GM18498 (cell line): ENCODE measurements at regions not wholly inside any gene's neighbourhood (a gene's known extent, or its start where the extent isn't known, plus 50 kb on each side); places are given as distances from the start of the nearest gene placed in this dataset.
A peak's percentile ranks its signal among the peaks of the same experiment; 100 is the strongest.
"Not testable (repeated sequence)": the region's sequence is repeated elsewhere in the genome, so short reads cannot be mapped to it uniquely, and the experiment has no call there.

ENCODE experiments used
- ATAC-seq: cut with Tn5 transposase; IDR thresholded peaks from one replicate; pipeline ENCODE4 v1.9.1; 2021; ENCODE audit warnings: mild to moderate bottlenecking, moderate library complexity; ENCODE audit not compliant: unreplicated experiment

DNA sequence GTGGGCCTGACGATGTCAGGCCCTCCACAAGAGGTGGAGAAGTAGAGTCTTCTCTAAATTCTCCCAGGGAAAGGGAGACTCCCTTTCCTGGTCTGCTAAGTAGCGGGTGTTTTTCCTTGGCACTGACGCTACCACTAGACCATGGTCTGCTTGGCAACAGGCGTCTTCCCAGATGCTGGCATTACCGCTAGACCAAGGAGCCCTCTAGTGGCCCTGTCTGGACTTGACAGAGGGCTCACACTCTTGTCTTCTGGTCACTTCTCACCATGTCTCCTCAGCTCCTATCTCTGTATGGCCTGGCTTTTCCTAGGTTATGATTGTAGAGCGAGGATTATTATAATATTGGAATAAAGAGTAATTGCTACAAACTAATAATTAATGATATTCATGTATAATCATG lies 51.1 kb upstream of the RASSF6 start:
- not testable (repeated sequence) for ATAC-seq

- ATAC-seq = no peak
Observed at GRCh38 chr4:73673286-73673685, 53.0 kb upstream of the RASSF6 start.

GRCh38 chr4:73674451-73674919 lies 54.2 kb upstream of the RASSF6 start:
- ATAC-seq = no peak

GRCh38 chr4:73675623-73676022 lies 55.4 kb upstream of the RASSF6 start:
- ATAC-seq = no peak

GRCh38 chr4:73676136-73676535 lies 55.9 kb upstream of the RASSF6 start:
- no peak for ATAC-seq

DNA sequence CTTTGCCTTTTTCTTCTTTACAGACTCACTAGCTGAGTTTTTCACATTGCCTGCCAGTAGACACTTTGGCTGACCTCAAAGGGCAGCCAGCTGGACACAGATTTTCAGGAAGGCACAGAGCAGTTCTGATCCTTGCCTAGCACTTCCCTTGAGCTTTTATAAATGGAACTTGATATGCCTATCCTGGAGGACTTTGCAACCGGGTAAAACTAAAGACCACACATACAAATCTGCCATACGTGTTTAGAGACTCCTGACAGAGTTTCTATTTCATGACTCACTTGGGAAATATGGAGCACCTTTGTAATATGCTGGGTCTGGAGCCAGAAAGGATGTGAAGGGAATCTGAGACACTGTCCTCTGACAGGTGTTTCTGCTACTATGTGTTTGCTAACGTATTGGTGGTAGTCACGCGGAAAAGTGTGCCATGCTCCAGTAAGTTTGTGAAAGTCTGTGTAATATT lies 56.7 kb upstream of the RASSF6 start:
- peak; percentile 81 for ATAC-seq

DNA sequence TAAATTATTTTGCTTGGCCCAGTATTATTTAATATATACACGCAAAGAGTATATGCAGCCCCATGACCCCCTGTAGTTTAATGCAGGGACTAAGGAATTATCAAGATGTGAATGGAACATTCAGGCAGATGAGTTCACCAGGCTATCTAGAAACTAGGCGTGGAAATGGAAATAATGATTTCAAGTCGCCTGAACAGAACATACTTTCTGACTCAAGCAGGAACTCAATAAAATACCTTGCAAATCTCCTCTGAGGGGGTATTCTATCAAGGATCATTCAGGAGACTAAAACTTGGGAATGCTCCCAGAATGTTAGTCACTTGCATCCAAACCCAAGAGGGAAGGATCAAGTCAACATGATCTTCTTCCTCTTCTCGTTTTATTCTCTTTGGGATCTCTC lies 59.6 kb upstream of the RASSF6 start:
- ATAC-seq = no peak

DNA sequence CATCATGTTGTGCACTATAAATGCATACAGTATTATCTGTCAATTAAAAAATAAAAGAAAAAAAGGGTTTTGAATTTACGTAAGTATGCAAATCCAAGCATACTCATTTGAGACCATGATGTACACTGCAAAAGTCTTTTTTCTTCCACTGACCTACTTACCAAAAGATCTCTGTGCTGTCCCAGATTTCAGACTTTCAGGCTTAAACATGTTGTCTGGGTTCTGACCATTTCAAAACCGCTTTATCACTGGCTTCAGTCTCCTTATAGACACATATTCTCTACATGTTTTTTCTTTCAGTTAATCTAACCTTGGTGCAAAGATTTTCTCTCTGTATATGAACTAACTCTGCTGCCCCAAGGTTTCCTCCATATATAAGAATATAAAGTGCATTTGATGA lies 58.6 kb upstream of the CXCL8 start:
- no peak for ATAC-seq

DNA sequence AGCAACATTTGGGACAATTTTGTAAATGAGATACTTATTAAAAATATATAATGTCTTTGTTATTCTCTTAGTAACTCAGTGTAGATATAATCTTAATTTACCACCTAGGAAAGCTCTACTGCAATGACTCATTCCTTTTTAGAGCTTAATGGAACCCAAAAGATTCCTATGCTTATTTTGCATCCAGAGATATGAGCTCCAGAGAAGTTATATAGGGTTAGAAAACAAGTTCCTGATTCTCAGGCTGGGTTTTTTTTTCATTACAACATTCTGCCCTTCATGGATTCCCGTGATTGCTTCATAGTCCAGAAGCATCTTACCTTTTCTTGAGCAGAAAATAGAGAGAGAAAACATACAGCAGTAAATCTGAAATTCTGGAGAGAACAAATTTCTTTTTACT lies 57.9 kb upstream of the CXCL8 start:
- ATAC-seq = no peak

- ATAC-seq = no peak
Observed at GRCh38 chr4:73683033-73683432, 57.3 kb upstream of the CXCL8 start.

GRCh38 chr4:73683456-73683855 lies 56.9 kb upstream of the CXCL8 start:
- no peak for ATAC-seq

- no peak for ATAC-seq
Observed at GRCh38 chr4:73684097-73684496, 56.3 kb upstream of the CXCL8 start.

- no peak for ATAC-seq
Observed at GRCh38 chr4:73685052-73685451, 55.3 kb upstream of the CXCL8 start.

- no peak for ATAC-seq
Observed at GRCh38 chr4:73687421-73687820, 52.9 kb upstream of the CXCL8 start.

GRCh38 chr4:73690051-73690738 lies 50.2 kb upstream of the CXCL8 start:
- no peak for ATAC-seq
